GM19452 (cell line): ENCODE measurements at regions not wholly inside any gene's neighbourhood (a gene's known extent, or its start where the extent isn't known, plus 50 kb on each side); places are given as distances from the start of the nearest gene placed in this dataset.

Experiments used
- ATAC-seq: cut with Tn5 transposase; IDR thresholded peaks from one replicate; pipeline ENCODE4 v1.9.1; 2021; ENCODE audit not compliant: unreplicated experiment

DNA sequence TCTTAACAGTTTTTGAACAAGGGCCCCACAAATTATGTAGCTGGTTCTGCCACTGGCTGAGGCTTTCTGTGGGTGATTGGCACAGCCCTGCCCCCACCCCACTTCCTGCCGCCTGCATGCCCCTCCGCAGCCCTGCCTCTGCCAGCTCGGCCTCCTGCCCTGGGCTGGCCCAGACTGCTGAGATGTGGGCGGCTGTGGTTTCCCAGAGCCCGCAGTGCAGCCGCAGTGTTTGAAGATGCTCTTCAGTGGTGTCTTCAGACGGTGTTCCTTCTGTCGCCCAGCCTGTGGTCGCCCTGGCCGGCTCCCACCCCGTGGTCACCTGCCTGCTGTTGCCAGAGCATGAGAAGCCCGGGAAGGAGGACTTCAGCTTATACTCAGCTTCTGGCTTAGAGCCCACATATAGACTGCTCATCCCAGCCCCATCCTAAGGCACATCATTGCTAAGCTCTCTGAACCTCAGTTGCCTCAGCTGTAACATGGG lies 154.3 kb downstream of the VEGFA start:
- no peak for ATAC-seq

GRCh38 chr6:43923376-43924221 lies 153.6 kb downstream of the VEGFA start:
- no peak for ATAC-seq

DNA sequence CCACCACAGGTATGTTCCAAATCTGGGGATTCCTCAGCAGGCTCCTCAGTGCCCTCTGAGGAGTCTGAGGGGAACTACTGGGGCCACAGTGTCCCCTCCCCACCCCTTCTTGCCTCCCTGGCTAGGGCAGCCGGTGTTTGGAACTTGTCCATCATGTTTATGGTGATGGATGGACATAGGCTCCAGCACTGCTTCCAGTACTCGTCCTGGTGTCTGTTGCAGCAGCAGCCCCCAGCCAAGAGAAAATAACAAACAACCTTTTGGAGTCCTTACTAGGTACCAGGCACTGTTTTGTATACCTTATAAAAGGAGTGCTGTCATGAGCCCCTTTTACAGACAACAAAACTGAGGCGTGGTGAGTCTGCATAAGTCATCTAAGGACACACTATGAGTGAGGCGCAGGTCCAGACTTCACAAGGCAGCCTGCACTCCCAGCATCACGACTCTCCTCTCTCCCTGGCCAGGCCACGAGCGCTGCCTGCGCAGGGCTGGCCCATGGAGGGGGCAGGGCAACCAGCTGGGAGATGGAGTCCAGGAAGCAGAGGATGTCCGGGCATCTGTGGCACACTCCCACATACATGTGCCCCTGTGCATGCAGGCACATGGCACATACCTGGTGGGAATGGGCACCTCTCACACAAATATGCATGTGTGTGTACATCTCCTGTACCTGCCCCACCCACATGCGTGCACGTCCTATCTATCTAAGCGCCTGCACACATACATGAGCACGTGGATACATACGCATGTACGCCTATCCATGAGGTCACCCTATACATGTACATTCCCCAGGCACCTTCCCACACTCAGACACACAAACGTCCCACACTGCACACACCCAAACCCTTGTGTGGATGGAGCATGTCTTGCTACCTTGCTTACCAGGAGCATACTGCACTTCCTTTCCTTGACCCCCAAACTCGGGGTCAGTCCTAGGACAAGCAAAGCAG lies 152.7 kb downstream of the VEGFA start:
- no peak for ATAC-seq

- ATAC-seq: no peak
Observed at GRCh38 chr6:43921548-43922425, 151.8 kb downstream of the VEGFA start.

DNA sequence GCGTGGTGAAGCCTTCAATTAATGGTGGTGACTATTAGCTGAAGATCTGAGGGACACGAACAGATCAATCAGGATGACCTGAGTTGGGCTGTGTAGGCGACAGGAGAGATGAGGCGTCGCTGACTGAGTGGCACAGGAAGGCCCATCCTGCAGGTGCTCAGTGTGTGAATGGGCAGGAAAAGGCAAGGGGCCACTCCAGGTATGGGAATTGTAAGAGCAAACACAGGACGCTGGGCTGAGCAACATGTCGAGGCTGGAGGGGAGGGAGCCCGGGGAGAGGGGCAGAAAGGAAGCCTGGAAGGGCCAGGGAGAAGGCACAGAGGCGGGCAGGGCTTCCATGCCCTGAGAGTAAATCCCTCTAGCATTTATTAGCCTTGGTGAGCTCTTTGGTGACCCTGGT lies 151.0 kb downstream of the VEGFA start:
- ATAC-seq: no peak

GRCh38 chr6:43919774-43920173 lies 149.8 kb downstream of the VEGFA start:
- ATAC-seq: no peak

- no peak for ATAC-seq
Observed at GRCh38 chr6:43917878-43918382, 147.9 kb downstream of the VEGFA start.

- no peak for ATAC-seq
Observed at GRCh38 chr6:43916924-43917877, 147.2 kb downstream of the VEGFA start.

- ATAC-seq: no peak
Observed at GRCh38 chr6:43915986-43916923, 146.2 kb downstream of the VEGFA start.

GRCh38 chr6:43915208-43915869 lies 145.3 kb downstream of the VEGFA start:
- no peak for ATAC-seq

DNA sequence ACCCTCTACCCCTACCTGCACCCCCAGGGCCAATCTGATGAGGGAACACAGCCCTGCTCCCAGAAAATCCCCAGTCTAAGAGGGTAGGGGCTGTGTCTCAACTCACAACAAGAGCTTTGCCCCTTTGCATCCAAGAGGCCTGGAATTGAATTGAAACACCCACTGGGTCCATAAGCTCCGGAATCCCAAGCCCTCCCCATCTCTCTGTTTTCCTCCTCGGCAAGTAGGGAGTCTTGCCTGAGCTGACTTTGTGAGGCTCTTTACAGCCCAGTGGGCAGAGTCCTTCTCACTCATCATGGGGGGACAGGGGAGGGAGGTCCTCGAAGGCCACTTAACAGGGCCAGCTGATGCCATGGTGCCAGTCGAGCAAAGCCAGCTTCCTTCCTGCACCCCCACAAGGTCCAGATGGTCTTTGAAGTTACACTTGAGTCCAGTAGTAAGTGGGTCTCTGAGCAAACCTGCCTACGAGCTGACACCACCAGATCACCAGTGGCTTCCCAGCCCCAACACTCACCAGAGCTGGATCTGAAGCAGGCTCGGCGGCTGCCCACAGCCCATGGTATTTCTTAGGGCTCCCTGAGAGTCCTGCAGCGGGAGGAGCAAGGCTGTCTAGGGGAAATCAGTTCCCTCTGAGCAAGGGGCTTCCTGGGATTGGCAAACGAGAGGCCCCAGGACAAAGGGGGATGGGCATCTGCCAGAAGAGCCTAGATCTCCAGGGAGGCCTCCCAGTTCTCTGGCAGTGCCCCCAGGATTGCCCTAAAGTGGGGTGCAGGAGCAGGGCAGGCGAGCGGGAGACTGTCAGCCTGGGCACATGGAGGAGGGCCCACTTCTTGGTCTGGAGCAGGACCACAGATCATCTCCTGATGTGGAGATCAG lies 144.5 kb downstream of the VEGFA start:
- ATAC-seq: no peak

GRCh38 chr6:43913375-43914271 lies 143.6 kb downstream of the VEGFA start:
- ATAC-seq: no peak

- no peak for ATAC-seq
Observed at GRCh38 chr6:43912598-43913371, 142.8 kb downstream of the VEGFA start.

DNA sequence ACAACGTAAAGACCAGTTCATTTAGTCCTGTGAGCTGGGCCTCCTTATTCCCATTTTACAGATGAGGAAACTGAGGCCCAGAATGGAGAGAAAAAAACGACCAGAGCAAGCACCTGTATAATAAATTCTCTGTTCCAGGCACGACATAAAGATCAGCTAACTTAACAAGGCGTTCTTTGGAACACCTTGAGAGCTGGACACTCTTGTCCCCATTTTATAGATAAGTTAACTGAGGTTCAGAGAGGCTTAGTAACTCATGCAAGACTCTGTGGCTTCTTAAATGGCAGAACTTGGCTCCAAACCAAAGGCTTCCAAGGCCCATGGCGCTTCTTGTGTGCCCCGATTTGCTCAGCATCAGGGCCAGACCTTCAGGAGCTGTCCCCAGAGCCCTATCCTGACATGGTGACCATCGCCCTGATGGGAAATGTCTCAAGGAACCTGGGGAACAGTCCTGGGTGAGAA lies 142.1 kb downstream of the VEGFA start:
- no peak for ATAC-seq
